ENCODE measurements at regions not wholly inside any gene's neighbourhood (a gene's known extent, or its start where the extent isn't known, plus 50 kb on each side); places are given as distances from the start of the nearest gene placed in this dataset.
"Not testable (repeated sequence)": the region's sequence is repeated elsewhere in the genome, so short reads cannot be mapped to it uniquely, and the experiment has no call there.

GRCh38 chr5:124986667-124987066 is 240.2 kb upstream of the ZNF608 start:
- TF ChIP-seq CTCF (IDR thresholded peaks at IDR 0.05; ENCODE audit: low read length, missing control alignments): no peak
- DNase-seq (ENCODE audit: low read depth): no peak
- H3K4me3 ChIP-seq (replicated peaks; ENCODE audit: low read depth, low read length): no peak overlapping the region

GRCh38 chr5:124987786-124988185 is 241.3 kb upstream of the ZNF608 start:
- not testable (repeated sequence) for DNase-seq (ENCODE audit: low read depth)

DNA sequence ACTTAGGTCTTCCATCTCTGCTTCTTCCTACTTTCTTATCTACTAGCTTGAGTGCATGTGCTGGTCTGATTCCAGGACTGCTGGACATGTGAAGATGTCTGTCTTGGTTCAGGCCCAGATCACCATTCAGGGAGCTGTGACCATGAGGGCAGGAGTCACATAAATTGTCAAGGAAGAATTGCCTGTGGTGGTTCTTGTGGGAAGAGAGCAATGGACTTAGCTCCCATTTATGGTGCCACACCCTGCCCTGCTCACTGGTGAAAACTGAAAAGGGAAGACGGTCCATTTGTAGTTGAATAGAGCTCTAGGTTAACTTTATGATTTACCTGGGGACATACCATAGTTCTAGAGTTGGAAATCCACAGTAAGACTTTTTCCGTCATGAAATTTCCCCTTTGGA is 244.3 kb upstream of the ZNF608 start:
- no peak for DNase-seq (ENCODE audit: low read depth)
- H3K4me3 ChIP-seq (replicated peaks; ENCODE audit: low read depth, low read length): no peak overlapping the region
- TF ChIP-seq CTCF (IDR thresholded peaks at IDR 0.05; ENCODE audit: low read length, missing control alignments): no peak

More at GRCh38 chr5:124987786-124988185, 241.3 kb upstream of the ZNF608 start:
- not testable (repeated sequence) for H3K4me3 ChIP-seq (replicated peaks; ENCODE audit: low read depth, low read length)

- peak; percentile 82 for DNase-seq (ENCODE audit: low read depth)
- no peak overlapping the region for H3K4me3 ChIP-seq (replicated peaks; ENCODE audit: low read depth, low read length)
- no peak for TF ChIP-seq CTCF (IDR thresholded peaks at IDR 0.05; ENCODE audit: low read length, missing control alignments)
These were observed 249.0 kb upstream of the ZNF608 start for GRCh38 chr5:124995421-124995820.

DNA sequence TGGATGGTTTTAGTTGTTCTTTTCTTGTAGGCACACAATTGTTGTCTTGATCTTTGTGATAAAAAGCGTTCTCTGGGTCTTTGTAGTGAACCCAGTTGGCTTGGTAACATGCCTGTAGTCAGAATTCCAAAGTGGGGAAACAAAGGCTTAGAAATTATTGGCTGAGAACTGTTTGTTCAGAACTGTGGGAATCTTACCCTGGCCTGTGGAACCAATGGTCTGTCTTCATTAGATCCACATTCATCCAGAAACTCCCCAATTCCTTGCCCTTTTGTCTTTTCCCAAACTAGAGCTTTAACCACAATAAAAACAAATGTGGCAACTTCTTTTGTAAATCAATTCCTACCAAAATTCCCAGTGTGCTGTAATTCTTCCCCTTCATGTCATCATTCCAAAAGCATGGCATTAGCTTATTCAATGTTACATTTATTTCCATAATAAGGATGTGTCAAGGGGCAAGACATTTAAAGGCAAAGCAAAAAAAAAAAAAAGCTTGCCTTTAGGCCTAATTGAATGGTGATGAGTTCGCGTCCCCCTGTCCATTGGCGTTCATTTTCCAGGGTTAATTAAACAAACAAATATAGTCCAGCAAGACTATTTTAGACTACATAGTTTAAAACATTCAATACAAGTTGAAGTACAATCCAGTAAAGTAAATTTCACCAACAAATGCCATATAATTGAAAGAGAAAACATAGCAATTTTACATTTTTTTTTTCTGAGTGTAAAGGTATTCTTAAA is 249.8 kb upstream of the ZNF608 start:
- peak; percentile 57 for DNase-seq (ENCODE audit: low read depth)
- no peak overlapping the region for H3K4me3 ChIP-seq (replicated peaks; ENCODE audit: low read depth, low read length)
- no peak for TF ChIP-seq CTCF (IDR thresholded peaks at IDR 0.05; ENCODE audit: low read length, missing control alignments)

DNA sequence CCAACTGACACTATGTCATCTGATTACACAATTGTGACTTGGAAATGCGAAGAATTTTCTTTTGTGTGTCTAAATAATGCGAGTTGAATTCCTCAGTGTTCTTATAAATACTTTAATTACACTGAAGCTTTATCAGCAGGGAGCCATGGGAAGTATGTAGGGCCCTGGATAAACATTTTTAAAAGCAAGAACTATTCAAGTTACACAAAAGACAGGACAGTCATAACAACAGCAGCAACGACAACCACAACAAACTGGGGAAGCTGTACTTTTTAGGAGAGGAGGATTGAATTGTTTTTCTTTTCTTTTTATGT is 250.3 kb upstream of the ZNF608 start:
- peak; percentile 63 for DNase-seq (ENCODE audit: low read depth)
- no peak overlapping the region for H3K4me3 ChIP-seq (replicated peaks; ENCODE audit: low read depth, low read length)
- TF ChIP-seq CTCF (IDR thresholded peaks at IDR 0.05; ENCODE audit: low read length, missing control alignments): no peak

DNA sequence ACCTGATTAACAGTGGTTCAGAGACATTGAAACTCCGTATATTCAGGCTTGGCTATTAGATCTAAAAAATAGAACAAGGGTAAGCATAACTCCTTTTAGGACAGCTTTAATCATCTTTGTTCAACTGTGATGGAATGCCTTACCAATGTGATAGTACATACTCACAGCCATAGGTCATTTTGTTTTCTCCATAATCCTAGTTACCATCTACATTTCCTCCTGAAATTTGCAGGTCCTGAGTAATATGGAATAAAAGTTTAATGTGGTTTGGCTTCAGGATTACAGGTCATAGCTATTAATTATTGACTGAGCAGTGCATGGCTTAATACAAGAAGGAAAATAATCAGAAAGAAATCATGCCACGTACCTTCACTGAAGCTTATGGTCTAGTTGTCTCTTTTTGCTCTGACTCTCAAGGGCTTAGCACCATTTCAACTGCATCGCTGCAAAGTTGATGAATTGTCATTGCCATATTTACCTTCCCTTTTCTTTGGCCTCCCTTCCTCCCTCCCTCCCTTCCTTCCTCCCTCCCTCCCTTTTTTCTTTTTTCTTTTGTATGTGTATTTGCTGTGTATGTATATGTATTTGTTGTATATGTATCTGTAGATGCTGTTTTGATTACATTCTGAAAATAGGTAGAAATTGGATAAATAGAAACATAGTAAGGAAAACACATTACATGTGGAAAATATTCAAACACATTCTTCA is 250.9 kb upstream of the ZNF608 start:
- no peak for DNase-seq (ENCODE audit: low read depth)
- no peak for TF ChIP-seq CTCF (IDR thresholded peaks at IDR 0.05; ENCODE audit: low read length, missing control alignments)
- no peak overlapping the region for H3K4me3 ChIP-seq (replicated peaks; ENCODE audit: low read depth, low read length)
